HG03095 (cell line): ENCODE measurements at regions not wholly inside any gene's neighbourhood (a gene's known extent, or its start where the extent isn't known, plus 50 kb on each side); places are given as distances from the start of the nearest gene placed in this dataset.

Experiments
- ATAC-seq: cut with Tn5 transposase; IDR thresholded peaks from one replicate; pipeline ENCODE4 v1.9.1; 2021; ENCODE audit warnings: moderate library complexity; ENCODE audit not compliant: unreplicated experiment

DNA sequence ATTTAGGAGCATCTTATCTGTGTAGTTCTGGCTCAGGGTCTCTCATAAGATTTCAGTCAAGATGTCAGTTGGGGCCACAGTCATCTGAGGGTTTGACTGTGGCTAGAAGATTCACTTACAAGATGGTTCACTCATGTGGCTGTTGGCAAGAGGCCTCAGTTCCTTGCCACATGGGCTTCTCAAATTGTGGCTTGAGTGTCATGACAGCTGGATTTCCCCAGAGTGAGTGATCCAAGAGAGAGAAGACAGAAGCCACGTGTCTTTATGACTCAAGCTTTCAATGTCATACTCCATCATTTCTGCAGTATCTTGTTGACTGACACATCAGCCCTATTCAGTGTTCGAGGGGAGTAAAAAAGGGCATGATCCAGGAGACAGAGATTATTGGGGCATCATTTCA, 131.3 kb upstream of the AP1S2 start:
- no peak for ATAC-seq

DNA sequence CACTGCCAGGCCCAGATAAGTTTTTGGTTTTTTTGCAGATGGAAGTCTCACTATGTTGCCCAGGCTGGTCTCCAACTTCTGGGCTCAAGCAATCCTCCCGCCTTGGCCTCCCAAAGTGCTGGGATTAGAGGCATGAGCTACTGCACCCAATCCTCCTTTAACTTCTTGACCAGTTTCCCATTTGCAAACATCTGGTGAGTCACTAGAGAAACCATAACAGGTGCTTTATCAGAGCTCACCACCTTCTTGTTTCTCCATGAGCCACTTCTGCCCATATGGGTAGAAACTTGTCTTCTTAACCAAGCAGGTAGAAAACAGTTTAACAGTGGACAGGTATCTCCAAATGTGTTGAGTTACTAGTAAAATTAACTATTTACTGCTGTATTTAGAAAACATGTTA, 128.4 kb upstream of the AP1S2 start:
- ATAC-seq, result no peak

DNA sequence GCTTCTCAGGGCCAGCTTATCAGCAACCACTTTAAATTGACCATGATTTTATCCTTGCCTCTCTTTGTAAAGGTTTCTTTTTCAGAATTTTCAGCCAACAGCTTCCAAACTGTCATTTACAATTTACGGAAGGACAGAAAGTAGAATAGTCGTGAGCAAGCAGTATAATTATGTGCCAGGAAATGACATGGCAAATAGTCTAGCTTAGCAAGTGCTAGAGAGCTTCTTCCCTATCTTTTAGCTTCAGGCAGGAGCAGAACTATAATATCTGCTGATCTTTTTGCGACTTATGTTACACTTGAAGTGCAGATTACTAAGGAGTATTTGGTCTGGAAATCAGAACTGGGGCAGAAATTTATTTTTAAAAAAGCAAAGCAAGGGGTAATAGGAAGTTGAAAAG, 123.0 kb upstream of the AP1S2 start:
- no peak for ATAC-seq

DNA sequence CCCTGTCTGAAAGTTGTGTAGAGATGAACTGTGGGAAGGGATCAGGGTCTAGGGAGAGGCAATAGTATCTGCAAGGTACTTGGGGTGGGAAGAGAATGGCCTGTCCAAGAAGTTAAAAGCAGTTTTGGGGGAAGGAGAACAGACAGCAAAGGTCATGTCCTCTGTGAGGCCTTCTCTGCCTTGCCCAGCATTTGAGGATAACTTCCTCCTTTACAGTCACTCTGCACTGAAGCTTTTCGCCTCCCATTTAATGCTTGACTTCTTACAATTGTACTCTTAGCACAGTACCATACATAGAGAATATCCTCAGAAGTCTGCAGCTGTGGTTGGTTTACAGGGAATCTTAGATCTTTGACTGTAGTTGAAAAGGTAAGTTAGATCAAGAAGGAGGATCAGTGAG, 121.8 kb upstream of the AP1S2 start:
- ATAC-seq, result no peak

DNA sequence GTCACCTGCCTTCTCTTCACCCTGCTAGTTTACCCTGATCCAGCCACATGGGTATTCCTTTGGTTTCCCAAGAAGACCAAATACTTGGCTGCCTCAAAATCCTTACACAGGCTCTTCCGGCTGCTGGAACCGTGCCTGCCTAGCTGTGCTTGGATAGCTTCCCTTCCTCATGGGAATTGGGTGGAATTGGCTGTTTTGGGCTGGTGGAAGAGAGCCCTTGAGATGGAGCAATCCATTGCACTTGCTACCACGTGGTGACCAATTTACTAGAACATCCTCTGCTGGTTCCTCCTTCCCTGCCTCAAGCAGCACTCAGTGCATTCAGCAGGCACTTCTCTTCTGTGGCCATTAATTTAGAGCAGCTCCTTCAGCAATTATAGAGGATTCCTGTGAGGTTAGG, 119.3 kb upstream of the AP1S2 start:
- ATAC-seq, result no peak

DNA sequence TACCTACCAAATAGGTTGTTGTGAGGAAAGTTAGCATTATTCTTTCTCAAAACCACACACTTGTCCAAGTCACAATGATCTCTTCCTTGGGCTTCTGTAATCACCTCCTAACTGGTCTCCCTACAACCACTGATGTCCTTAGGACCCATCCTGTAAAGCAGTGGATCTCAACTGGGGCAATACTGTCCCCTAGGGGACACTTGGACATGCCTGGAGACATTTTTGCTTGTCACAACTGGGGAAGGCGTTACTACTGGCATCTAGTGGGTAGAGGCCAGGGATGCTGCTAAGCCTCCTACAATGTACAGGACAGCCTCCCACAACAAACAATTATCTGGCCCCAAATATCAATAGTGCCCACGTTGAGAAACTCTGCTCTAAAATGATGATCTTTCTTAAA, 118.7 kb upstream of the AP1S2 start:
- peak; percentile 78 for ATAC-seq

DNA sequence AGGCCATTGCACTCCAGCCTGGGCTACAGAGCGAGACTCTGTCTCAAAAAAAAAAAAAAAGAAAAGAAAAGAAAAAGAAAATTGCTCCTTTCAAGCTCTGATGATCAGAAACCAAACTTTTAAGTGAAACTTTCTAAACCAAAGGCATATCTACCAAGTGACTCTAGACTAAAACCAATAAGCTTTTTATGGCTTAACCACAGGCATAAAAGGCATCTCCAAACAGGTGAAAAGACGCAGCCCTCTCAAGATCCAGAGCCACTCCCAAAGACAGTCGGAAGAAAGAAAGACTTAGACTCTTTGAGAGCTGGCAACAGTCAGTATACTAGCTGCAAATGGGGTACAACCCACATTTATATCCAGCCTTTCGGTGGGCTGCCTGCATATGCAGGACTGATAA, 117.1 kb upstream of the AP1S2 start:
- no peak for ATAC-seq

DNA sequence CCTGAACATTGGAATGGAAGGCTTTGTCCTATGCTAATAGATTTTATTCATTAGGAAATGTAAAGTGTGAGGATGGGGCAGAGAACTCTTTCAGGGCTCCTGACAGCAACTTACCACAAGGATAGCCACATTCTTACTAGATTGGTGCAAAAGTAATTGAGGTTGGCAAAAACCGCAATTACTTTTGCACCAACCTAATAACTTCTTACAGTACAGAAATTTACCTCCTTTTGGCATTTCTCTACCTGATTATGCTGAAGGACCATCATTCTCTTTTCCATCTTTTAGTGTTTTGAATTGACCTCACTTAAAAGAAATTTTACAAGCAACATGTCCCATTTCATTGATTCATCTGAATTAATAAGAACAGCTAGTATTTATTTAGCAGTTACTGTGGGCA, 109.2 kb upstream of the AP1S2 start:
- ATAC-seq, result no peak

DNA sequence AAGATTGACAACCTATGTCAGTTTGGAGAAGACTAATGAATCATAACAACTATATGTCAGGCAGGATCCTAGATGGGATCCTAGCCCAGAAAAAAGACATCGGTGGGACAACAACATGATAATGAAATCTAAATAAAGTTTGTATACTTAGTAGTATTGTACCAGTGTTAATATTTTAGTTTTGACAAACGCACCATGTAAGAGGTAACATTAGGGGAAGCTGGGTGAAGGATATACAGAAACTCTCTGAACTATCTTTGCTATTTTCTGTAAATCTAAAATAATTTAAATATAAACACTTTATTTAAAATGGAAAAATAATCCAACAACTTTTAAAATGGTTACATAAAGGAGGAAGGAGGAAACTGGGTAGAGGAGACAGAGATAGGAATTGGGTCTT, 105.6 kb upstream of the AP1S2 start:
- no peak for ATAC-seq

DNA sequence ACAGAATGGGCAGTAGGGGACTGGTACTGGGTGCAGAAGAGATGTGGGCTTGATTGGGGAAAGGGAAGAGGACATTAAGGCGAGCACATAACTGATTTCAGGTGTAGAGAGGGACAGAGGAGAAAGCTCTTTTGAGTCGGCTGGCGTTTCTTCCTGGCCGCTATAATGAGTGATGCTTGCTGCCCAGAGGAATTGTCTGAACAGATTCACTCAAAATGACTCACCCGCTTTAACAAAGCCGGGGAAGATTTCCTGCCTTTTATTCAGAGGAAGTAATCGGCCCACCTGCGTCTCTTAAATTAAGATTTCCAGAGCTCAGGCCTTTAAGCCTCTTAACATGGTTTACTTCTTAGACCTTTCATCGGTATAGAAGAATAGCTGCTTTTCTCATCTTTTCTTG, 102.1 kb upstream of the AP1S2 start:
- no peak for ATAC-seq

DNA sequence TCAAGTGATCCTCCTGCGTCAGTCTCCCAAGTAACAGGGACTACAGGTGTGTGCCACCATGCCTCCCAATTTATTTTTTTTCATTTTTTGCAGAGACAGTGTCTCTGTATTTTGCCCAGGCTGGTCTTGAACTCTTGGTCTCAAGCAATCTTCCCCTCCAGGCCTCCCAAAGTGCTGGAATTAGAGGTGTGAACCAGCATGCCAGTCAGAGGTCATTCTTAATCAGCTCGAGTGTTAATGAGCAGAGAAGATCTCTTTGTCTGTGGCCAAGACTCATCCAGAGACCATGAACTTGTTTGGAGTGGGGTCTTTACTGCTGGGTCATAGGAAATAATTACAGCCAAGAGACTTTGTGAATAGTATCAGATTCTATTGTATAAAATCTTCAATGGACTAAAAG, 99.2 kb upstream of the AP1S2 start:
- ATAC-seq, result no peak

DNA sequence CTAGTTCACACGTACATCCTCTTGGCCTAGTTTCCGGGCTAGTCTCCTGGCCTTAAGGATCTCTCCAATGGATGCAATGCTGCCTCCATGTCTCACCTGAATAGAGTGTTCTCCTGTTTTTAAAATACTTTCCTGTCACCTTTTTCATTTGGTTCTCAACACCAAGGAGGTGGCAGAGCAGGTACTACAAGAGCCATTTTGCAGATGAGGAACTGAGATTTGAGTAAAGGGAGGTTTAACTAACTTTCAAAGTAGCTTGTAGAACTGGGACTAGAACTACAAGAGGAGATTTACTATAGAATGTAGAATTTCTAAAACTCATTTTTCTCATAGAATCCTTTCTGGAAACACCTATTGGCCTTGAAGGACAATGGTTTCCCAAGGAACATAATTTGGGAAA, 97.6 kb upstream of the AP1S2 start:
- no peak for ATAC-seq

DNA sequence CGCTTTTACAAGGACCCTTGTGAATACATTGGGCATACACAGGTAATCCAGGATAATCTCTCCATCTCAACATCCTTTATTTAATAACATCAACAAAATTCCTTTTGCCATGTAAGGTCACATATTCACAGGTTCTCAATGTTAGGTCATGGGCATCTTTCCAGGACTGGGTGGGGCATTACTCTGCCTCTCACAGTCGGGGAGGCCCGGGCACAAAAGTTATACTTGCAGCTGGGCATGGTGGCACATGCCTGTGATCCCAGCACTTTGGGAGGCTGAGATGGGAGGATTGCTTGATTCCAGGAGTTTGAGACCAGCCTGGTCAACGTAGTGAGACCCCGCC, 93.7 kb upstream of the AP1S2 start:
- no peak for ATAC-seq

DNA sequence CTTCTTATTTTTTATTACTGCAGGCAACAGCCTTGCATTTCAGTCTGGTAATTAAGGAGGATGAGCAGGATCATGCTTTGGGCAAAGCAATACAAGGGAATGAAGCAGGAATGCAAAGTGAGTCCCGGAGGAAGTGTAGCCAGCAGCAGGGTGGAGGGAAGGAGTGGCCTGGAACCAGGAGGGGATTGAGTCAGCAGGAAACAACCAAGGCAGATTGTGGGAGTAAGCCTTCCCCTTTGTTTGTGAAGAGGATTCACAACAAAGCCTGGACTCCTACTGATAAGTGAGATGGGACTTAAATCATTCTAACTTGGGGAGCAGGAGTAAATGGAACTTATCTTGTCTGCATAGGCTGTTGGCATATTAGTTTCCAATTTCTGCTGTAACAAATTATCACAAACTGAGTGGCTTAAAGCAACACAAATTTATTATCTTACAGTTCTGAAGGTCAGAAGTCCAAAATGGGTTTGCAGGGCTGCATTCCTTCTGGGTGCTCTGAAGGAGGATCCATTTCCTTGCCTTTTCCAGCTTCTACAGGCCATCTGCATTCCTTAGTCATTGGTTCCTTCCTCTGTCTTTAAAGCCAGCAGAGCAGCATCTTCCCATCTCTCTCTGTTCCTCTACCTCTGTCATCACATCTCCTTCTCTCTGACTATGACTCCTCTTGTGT, 93.2 kb upstream of the AP1S2 start:
- ATAC-seq, result no peak

DNA sequence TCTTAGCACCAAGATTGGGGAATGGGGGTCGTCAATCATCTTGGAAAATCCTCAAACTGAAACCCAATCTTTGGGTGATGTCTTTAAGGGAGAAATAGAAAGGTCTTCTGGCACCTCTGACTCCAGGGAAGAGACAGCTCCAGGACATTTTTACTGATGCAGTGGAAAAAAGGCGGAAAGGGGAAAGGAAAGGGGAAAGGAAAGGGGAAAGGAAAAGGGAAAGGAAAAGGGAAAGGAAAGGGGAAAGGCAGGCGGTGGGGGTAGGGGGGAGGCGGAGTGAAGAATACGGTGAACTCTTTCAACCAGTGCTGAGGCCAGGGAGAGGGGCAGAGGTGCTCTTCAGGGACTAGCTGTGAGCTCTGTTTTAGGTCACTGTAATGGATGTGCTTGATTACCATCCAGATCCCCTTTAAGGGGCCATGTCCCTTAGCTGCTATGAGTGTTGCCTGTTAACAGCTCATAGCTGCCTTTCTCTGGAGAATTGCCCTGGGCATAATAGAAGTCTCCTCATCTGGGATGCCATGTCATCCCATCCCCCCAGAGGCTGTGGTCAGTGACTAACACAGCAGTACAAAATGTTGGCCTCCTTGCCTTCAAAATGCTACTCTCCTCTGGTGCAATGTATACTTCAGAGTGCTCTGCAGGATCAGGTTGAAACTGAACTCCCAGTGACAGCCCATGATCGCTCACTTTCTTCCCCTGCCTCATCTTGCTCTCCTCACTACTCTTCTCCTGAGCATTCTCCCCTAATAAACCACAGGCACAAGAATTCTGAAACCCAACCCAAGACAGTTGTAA, 92.4 kb upstream of the AP1S2 start:
- no peak for ATAC-seq

DNA sequence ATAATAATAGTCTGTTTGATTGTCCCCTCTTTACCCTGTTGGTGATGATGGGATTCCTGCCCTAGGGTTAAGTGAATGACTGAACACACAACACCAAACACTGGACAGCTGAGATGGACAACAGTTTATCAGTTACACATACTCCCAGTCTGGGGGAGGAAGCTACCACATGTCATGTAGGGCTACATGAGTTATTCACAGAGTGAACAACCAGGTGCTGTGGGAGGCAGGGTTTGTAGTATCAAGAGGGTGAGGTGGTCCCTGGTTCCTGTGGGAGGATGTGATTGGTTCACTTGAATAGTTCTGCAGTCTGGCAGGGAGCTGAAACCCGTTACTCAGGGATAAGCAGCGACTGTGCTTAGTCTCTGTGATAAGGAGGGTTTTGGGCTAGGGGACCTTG, 88.8 kb upstream of the AP1S2 start:
- no peak for ATAC-seq

DNA sequence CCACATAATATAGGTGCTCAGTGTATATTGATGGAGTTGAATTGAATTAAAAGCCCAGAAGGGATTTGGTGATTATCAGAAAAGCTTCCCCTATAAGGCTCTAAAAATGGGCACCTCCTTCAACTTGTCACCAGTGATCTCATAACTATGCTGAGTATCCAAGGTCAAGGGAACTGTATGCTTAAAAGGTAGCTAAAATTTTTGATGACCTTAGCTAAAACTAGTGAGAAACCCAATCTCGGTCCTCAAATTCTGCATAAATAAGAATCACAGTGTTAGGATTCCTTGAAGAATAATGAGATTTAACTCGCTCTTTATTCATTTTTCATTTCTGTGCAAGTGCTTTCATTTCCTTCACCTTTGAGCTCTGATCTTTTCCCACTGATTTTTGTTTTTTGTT, 87.7 kb upstream of the AP1S2 start:
- ATAC-seq, result no peak

DNA sequence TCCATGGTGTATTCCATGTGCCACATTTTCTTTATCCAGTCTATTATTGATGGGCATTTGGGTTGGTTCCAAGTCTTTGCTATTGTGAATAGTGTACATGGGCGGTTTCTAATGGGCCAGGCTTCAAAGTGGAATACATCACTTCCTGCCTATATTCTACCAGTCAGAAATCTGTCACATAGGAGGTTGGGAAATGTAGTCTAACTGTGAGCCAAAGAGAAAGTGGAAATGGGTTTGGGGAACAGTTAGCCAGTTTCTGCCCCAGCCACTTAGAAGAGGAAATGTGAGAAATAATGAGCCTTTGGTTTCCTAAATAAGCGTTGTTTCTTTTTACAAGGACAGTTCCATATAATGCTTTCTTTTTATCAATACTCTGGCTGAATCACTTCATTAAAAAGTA, 85.1 kb upstream of the AP1S2 start:
- ATAC-seq, result no peak

DNA sequence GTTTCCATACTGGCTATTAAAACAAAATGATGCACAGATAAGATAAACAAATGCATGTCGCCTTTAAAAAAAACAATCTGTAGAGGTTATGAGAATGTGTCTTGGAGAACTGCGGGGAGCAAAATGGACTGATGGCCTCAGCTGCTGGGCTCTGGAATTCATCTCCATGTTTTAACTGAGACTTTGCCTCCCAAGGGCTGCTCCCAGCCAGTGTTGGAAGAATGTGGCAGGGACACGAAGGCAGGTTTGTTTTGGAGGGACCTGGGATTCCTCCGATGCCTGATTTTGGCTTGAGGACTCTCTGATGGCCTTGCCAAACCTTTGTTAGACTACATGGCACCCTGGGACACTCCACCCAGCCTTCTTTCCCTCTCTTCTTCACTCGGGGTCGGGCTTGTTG, 83.5 kb upstream of the AP1S2 start:
- ATAC-seq, result no peak

DNA sequence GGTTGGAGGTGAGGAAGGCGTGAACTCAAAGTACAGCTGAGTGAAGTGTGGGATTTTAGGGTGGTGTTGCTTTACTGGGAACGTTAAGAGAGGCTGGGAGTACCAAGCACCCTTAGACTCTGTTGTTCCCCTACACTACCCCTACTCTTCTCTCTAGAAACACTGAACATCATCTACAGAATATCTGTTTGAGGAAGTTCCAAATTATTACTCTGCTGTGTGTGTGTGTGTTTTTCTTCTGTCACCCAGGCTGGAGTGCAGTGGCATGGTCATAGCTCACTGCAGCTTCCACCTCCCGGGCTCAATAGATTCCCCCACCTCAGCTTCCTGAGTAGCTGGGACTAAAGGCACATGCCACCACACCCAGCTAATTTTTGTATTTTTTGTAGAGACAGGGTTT, 76.7 kb upstream of the AP1S2 start:
- no peak for ATAC-seq

DNA sequence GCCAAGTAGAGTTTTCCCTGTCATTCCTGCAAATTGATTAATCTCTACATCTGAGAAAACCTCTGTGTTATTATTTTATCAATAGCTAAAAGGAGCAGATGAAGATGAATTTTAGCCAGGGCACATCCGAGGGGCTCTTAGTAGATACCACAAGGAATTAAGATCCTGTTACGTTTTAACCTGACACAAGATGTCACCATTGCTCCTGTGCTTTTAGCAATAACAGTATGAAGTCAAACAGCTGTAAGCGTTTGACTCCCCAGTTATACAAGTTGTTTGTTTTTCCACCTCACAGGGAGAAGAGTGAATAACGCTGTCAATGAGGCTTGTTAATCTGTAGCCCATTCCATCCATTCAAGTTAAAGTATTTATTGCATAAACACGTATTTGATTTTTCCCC, 76.0 kb upstream of the AP1S2 start:
- ATAC-seq, result no peak

DNA sequence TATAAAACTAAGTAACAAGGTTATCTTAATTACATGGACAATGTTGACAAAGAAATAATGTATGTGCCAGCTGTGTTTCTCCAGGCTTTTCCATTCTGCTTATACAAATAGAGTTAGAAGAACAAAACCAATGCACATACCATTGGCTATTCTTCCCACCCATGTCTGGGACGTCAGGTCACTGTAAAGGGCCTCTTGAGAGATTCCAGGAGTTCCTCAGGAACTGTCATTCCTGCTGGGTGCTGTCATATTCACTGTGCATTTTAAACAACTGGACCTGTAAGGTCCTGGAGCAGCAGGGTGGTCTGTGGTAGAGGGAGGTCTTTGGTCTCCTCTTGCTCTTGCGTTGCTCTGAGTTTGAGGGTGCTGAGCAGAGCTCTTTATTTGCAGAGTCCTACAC, 74.6 kb upstream of the AP1S2 start:
- no peak for ATAC-seq

DNA sequence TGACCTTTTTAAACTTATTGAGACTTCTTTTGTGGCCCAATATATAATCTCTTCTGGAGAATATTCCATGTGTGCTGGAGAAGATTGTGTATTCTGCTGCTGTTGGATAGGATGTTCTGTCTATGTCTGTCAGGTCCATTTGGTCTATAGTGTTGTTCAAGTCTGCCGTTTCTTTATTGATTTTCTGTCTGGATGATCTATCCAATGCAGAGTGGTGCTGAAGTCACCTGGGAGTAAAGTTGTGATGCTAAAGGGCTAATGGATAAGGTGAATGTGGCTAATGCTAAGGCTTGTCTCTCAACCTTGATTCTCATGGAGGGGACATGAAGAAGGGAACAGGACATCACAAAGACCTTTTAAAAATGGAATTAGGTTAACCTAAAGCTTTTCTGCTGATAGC, 72.0 kb upstream of the AP1S2 start:
- ATAC-seq, result no peak
